CD8-positive, alpha-beta memory T cell (primary cell): ENCODE measurements at regions not wholly inside any gene's neighbourhood (a gene's known extent, or its start where the extent isn't known, plus 50 kb on each side); places are given as distances from the start of the nearest gene placed in this dataset.

Experiments used
- CTCF ChIA-PET: fragments of 350-600 bp; sonication (Branson Sonifier 250); formaldehyde crosslinking; loops from one replicate; lab custom pipeline; 2021; ENCODE audit warnings: antibody characterized with exemption; lab: Charles Lee
- POLR2A ChIA-PET: fragments of 350-600 bp; sonication (Branson Sonifier 250); formaldehyde crosslinking; loops from one replicate; lab custom pipeline; 2021; ENCODE audit warnings: antibody characterized with exemption; lab: Charles Lee
- DNase-seq, 5 donors: peaks; one replicate each; pipeline versions ENCODE4 v3.0.0 to v3.0.0-alpha.2; 2020 to 2022; ENCODE audit warnings: mixed read lengths in 1 of 5
- H3K27ac ChIP-seq: one replicate; pipeline ENCODE4 v1.7.0; 2013; ENCODE audit warnings: low read depth, mild to moderate bottlenecking, low read length, moderate library complexity
- H3K27me3 ChIP-seq: 2 replicates; pipeline ENCODE4 v1.7.0; 2013; ENCODE audit warnings: low read length, mild to moderate bottlenecking; ENCODE audit not compliant: insufficient read depth, poor library complexity, severe bottlenecking
- H3K36me3 ChIP-seq: 2 replicates; pipeline ENCODE4 v1.7.0; 2013; ENCODE audit warnings: mild to moderate bottlenecking, low read length, moderate library complexity; ENCODE audit not compliant: insufficient read depth
- H3K4me1 ChIP-seq: 2 replicates; pipeline ENCODE4 v1.7.0; 2013; ENCODE audit warnings: mild to moderate bottlenecking, low read length, moderate library complexity; ENCODE audit not compliant: insufficient read depth
- H3K4me3 ChIP-seq: 2 replicates; pipeline ENCODE4 v1.7.0; 2013; ENCODE audit warnings: mild to moderate bottlenecking, low read length
- H3K9me3 ChIP-seq: 2 replicates; pipeline ENCODE4 v1.7.0; 2013; ENCODE audit warnings: mild to moderate bottlenecking, low read length
- H3K27ac Mint-ChIP-seq, 8 donors: one replicate each; pipeline ENCODE4 v1.8.0; 2020 to 2021; ENCODE audit warnings: mixed read lengths in 8 of 8, mild to moderate bottlenecking in 6 of 8, inconsistent platforms in 3 of 8, moderate library complexity in 3 of 8
- H3K27me3 Mint-ChIP-seq, 2 donors: one replicate each; pipeline ENCODE4 v1.8.0; 2020 to 2021; ENCODE audit warnings: mixed read lengths in 2 of 2, mild to moderate bottlenecking in 1 of 2, moderate library complexity in 1 of 2
- H3K36me3 Mint-ChIP-seq, 3 donors: one replicate each; pipeline ENCODE4 v1.8.0; 2020 to 2021; ENCODE audit warnings: mixed read lengths in 3 of 3, inconsistent platforms in 1 of 3, mild to moderate bottlenecking in 1 of 3
- H3K4me1 Mint-ChIP-seq, 3 donors: one replicate each; pipeline ENCODE4 v1.8.0; 2020 to 2021; ENCODE audit warnings: mixed read lengths in 3 of 3, inconsistent platforms in 1 of 3, mild to moderate bottlenecking in 1 of 3
- H3K4me3 Mint-ChIP-seq, 7 donors: one replicate each; pipeline ENCODE4 v1.8.0; 2020 to 2021; ENCODE audit warnings: mixed read lengths in 7 of 7, mild to moderate bottlenecking in 6 of 7, moderate library complexity in 4 of 7, inconsistent platforms in 2 of 7
- H3K9me3 Mint-ChIP-seq, 5 donors: one replicate each; pipeline ENCODE4 v1.8.0; 2020 to 2022; ENCODE audit warnings: mixed read lengths in 5 of 5, mild to moderate bottlenecking in 3 of 5, moderate library complexity in 2 of 5, inconsistent platforms in 1 of 5

GRCh38 chr15:94749811-94750617 is 518.7 kb downstream of the MCTP2 start:
- no peak overlapping the region for H3K4me3 Mint-ChIP-seq
- H3K9me3 Mint-ChIP-seq = peaks cover 0 to 2% (median 0%) of the 10 kb centered on the region in 5 donors
- H3K27ac Mint-ChIP-seq = no peak overlapping the region
- H3K4me1 Mint-ChIP-seq = no peaks in the 10 kb centered on the region
- no peak overlapping the region for H3K4me3 ChIP-seq
- CTCF ChIA-PET = no interaction called here
- no peaks in the 10 kb centered on the region for H3K36me3 ChIP-seq
- no peaks in the 10 kb centered on the region for H3K27me3 ChIP-seq
- peaks cover 2 to 9% of the 10 kb centered on the region in 2 donors for H3K27me3 Mint-ChIP-seq
- no peaks in the 10 kb centered on the region for H3K36me3 Mint-ChIP-seq
- no peaks in the 10 kb centered on the region for H3K9me3 ChIP-seq
- no peak overlapping the region for H3K27ac ChIP-seq
- no peaks in the 10 kb centered on the region for H3K4me1 ChIP-seq
- no peak for DNase-seq
- POLR2A ChIA-PET = no interaction called here

GRCh38 chr15:94760348-94760747 is 529.0 kb downstream of the MCTP2 start:
- no peaks in the 10 kb centered on the region for H3K4me1 Mint-ChIP-seq
- no peaks in the 10 kb centered on the region for H3K36me3 Mint-ChIP-seq
- H3K9me3 Mint-ChIP-seq = peaks cover 0 to 2% (median 0%) of the 10 kb centered on the region in 5 donors
- no peak for DNase-seq
- Histone ChIP-seq H3K9me3 (no peaks in the 10 kb centered on the region), H3K27ac (no peak overlapping the region), H3K4me3 (no peak overlapping the region), H3K27me3 (no peaks in the 10 kb centered on the region), H3K36me3 (no peaks in the 10 kb centered on the region), H3K4me1 (no peaks in the 10 kb centered on the region)
- no peak overlapping the region for H3K4me3 Mint-ChIP-seq
- H3K27me3 Mint-ChIP-seq = no peaks in the 10 kb centered on the region
- ChIA-PET CTCF (interaction anchor here (1.4 kb wide), 1 partner anchor 13 kb away, joined by 4 read pairs; no protein-coding TSS in a partner anchor), POLR2A (no interaction called here)
- H3K27ac Mint-ChIP-seq = no peak overlapping the region

GRCh38 chr15:94761574-94761973 is 530.2 kb downstream of the MCTP2 start:
- H3K4me3 ChIP-seq = no peak overlapping the region
- no peak for DNase-seq
- no peaks in the 10 kb centered on the region for H3K9me3 ChIP-seq
- POLR2A ChIA-PET = no interaction called here
- H3K27ac Mint-ChIP-seq = peak overlapping the region in 1 of 8 donors; percentile 43
- H3K36me3 ChIP-seq = no peaks in the 10 kb centered on the region
- no peaks in the 10 kb centered on the region for H3K27me3 Mint-ChIP-seq
- no peaks in the 10 kb centered on the region for H3K27me3 ChIP-seq
- H3K4me1 ChIP-seq = no peaks in the 10 kb centered on the region
- H3K4me1 Mint-ChIP-seq = no peaks in the 10 kb centered on the region
- no peaks in the 10 kb centered on the region for H3K36me3 Mint-ChIP-seq
- CTCF ChIA-PET = no interaction called here
- H3K9me3 Mint-ChIP-seq = peaks cover 0 to 2% (median 0%) of the 10 kb centered on the region in 5 donors
- no peak overlapping the region for H3K27ac ChIP-seq
- H3K4me3 Mint-ChIP-seq = no peak overlapping the region

GRCh38 chr15:94769089-94769488 is 537.7 kb downstream of the MCTP2 start:
- ChIA-PET POLR2A (no interaction called here), CTCF (no interaction called here)
- Mint-ChIP-seq H3K27me3 (peaks cover 1 to 3% of the 10 kb centered on the region in 2 donors), H3K4me3 (no peak overlapping the region), H3K4me1 (no peaks in the 10 kb centered on the region), H3K36me3 (no peaks in the 10 kb centered on the region), H3K9me3 (peaks cover 0 to 2% (median 0%) of the 10 kb centered on the region in 5 donors), H3K27ac (no peak overlapping the region)
- Histone ChIP-seq H3K4me1 (no peaks in the 10 kb centered on the region), H3K4me3 (no peak overlapping the region), H3K27me3 (no peaks in the 10 kb centered on the region), H3K36me3 (no peaks in the 10 kb centered on the region), H3K9me3 (no peaks in the 10 kb centered on the region), H3K27ac (no peak overlapping the region)
- DNase-seq = no peak

- no peak for DNase-seq
- Histone ChIP-seq H3K4me3 (no peak overlapping the region), H3K27me3 (no peaks in the 10 kb centered on the region), H3K9me3 (no peaks in the 10 kb centered on the region), H3K27ac (no peak overlapping the region), H3K36me3 (no peaks in the 10 kb centered on the region), H3K4me1 (no peaks in the 10 kb centered on the region)
- no peak overlapping the region for H3K27ac Mint-ChIP-seq
- H3K27me3 Mint-ChIP-seq = peaks cover 1 to 3% of the 10 kb centered on the region in 2 donors
- no peaks in the 10 kb centered on the region for H3K36me3 Mint-ChIP-seq
- CTCF ChIA-PET = no interaction called here
- H3K9me3 Mint-ChIP-seq = no peaks in the 10 kb centered on the region
- no peak overlapping the region for H3K4me3 Mint-ChIP-seq
- H3K4me1 Mint-ChIP-seq = no peaks in the 10 kb centered on the region
- POLR2A ChIA-PET = no interaction called here
Observed at GRCh38 chr15:94770199-94770598, 538.8 kb downstream of the MCTP2 start.

GRCh38 chr15:94777037-94777436 is 545.7 kb downstream of the MCTP2 start:
- H3K4me1 Mint-ChIP-seq = no peaks in the 10 kb centered on the region
- ChIA-PET POLR2A (no interaction called here), CTCF (no interaction called here)
- no peaks in the 10 kb centered on the region for H3K27me3 ChIP-seq
- peaks cover 3 to 12% of the 10 kb centered on the region in 2 donors for H3K27me3 Mint-ChIP-seq
- no peaks in the 10 kb centered on the region for H3K4me1 ChIP-seq
- DNase-seq = no peak
- H3K9me3 Mint-ChIP-seq = peaks cover 0 to 4% (median 0%) of the 10 kb centered on the region in 5 donors
- H3K27ac Mint-ChIP-seq = no peak overlapping the region
- no peaks in the 10 kb centered on the region for H3K36me3 Mint-ChIP-seq
- no peaks in the 10 kb centered on the region for H3K9me3 ChIP-seq
- no peak overlapping the region for H3K4me3 Mint-ChIP-seq
- no peak overlapping the region for H3K4me3 ChIP-seq
- H3K36me3 ChIP-seq = no peaks in the 10 kb centered on the region
- no peak overlapping the region for H3K27ac ChIP-seq

GRCh38 chr15:94778840-94779239 is 547.5 kb downstream of the MCTP2 start:
- Mint-ChIP-seq H3K36me3 (no peaks in the 10 kb centered on the region), H3K4me3 (no peak overlapping the region), H3K4me1 (no peaks in the 10 kb centered on the region), H3K27me3 (peaks cover 3 to 12% of the 10 kb centered on the region in 2 donors), H3K9me3 (peaks cover 0 to 12% (median 0%) of the 10 kb centered on the region in 5 donors), H3K27ac (no peak overlapping the region)
- Histone ChIP-seq H3K4me1 (no peaks in the 10 kb centered on the region), H3K27ac (no peak overlapping the region), H3K4me3 (no peak overlapping the region), H3K27me3 (no peaks in the 10 kb centered on the region), H3K9me3 (no peaks in the 10 kb centered on the region), H3K36me3 (no peaks in the 10 kb centered on the region)
- ChIA-PET POLR2A (no interaction called here), CTCF (no interaction called here)
- DNase-seq = no peak

GRCh38 chr15:94780166-94780565 is 548.8 kb downstream of the MCTP2 start:
- no peak overlapping the region for H3K27ac ChIP-seq
- H3K9me3 ChIP-seq = no peaks in the 10 kb centered on the region
- Mint-ChIP-seq H3K27ac (no peak overlapping the region), H3K27me3 (peaks cover 3 to 12% of the 10 kb centered on the region in 2 donors), H3K4me1 (no peaks in the 10 kb centered on the region), H3K9me3 (peaks cover 0 to 12% (median 0%) of the 10 kb centered on the region in 5 donors), H3K4me3 (no peak overlapping the region), H3K36me3 (no peaks in the 10 kb centered on the region)
- H3K4me3 ChIP-seq = no peak overlapping the region
- ChIA-PET CTCF (no interaction called here), POLR2A (no interaction called here)
- no peaks in the 10 kb centered on the region for H3K36me3 ChIP-seq
- no peak for DNase-seq
- no peaks in the 10 kb centered on the region for H3K27me3 ChIP-seq
- H3K4me1 ChIP-seq = no peaks in the 10 kb centered on the region
